Body of pancreas (tissue), 4 donors: ENCODE measurements at regions not wholly inside any gene's neighbourhood (a gene's known extent, or its start where the extent isn't known, plus 50 kb on each side); places are given as distances from the start of the nearest gene placed in this dataset.

ENCODE experiments used
- ATAC-seq: fragments of 150-250 bp; one replicate; pipeline ENCODE4 v1.9.1; 2016
- DNase-seq, 4 donors: peaks; one replicate each; pipeline ENCODE4 v3.0.0-alpha.2; 2019
- H3K27ac ChIP-seq, 4 donors: fragments of 200-600 bp; sonication (generic); 1 replicate in 3 of 4; 2 replicates in 1 of 4; pipeline versions ENCODE4 v1.5.1 to v1.6.1; 2016 to 2019; ENCODE audit warnings: mild to moderate bottlenecking in 1 of 4, mixed read lengths in 1 of 4, moderate library complexity in 1 of 4
- H3K27me3 ChIP-seq, 2 donors: fragments of 200-600 bp; sonication (generic); one replicate each; pipeline ENCODE4 v1.6.0; 2016; ENCODE audit warnings: mild to moderate bottlenecking in 1 of 2
- H3K36me3 ChIP-seq, 2 donors: fragments of 200-600 bp; sonication (generic); replicated peaks in 1 of 2; 2 replicates each; pipeline ENCODE4 v1.5.1; 2016; ENCODE audit warnings: low read depth in 2 of 2; ENCODE audit not compliant: insufficient read depth in 1 of 2
- H3K4me1 ChIP-seq: fragments of 200-600 bp; sonication (generic); one replicate; pipeline ENCODE4 v1.6.0; 2016
- H3K4me3 ChIP-seq, 2 donors: fragments of 200-600 bp; sonication (generic); 1 replicate in 1 of 2; 2 replicates in 1 of 2; pipeline ENCODE4 v1.5.1; 2016 to 2019
- H3K9me3 ChIP-seq, 3 donors: fragments of 200-600 bp; sonication (generic); 1 replicate in 2 of 3; 2 replicates in 1 of 3; pipeline ENCODE4 v1.5.1; 2016
- CTCF ChIP-seq, 7 experiments: fragments of 450-650 bp in 4 of 7; fragments of 200-600 bp in 3 of 7; sonication (generic) in 3 of 7; IDR thresholded peaks; one replicate each; pipeline ENCODE4 v1.5.1; 2016 to 2019; ENCODE audit warnings: antibody characterized with exemption in 7 of 7
- POLR2A ChIP-seq, 3 donors: fragments of 450-650 bp; IDR thresholded peaks; one replicate each; pipeline ENCODE4 v1.6.1; 2016; ENCODE audit warnings: antibody characterized with exemption in 3 of 3, mild to moderate bottlenecking in 2 of 3
- WGBS, 2 donors: methylation state at CpG; one replicate each; pipeline ENCODE4 v1.1.5; 2017; 5-methylcytosine and 5-hydroxymethylcytosine counted together
- intact Hi-C: fragments of 100-400 bp; cut with DNase I; formaldehyde crosslinking; loops from one replicate; pipeline ENCODE4 v1.15.1; 2023

GRCh38 chr6:141290941-141291721 lies 841.6 kb upstream of the GJE1 start:
- intact Hi-C loops = no loop called here
- no peak for DNase-seq
- Histone ChIP-seq H3K9me3 (peaks cover 0 to 9% (median 0%) of the 10 kb centered on the region in 3 donors), H3K4me1 (no peaks in the 10 kb centered on the region), H3K36me3 (no peaks in the 10 kb centered on the region), H3K4me3 (no peak overlapping the region), H3K27me3 (no peaks in the 10 kb centered on the region), H3K27ac (no peak overlapping the region)
- no peak for ATAC-seq
- TF ChIP-seq POLR2A (IDR thresholded peaks at IDR 0.05) (no peak), CTCF (IDR thresholded peaks at IDR 0.05) (no peak)
- 51 to 66% methylated on average over 3 of the region's 3 CpGs for WGBS, 2 donors

- Histone ChIP-seq H3K4me1 (no peaks in the 10 kb centered on the region), H3K9me3 (peaks cover 0 to 9% (median 0%) of the 10 kb centered on the region in 3 donors), H3K4me3 (no peak overlapping the region), H3K27me3 (no peaks in the 10 kb centered on the region), H3K36me3 (no peaks in the 10 kb centered on the region), H3K27ac (no peak overlapping the region)
- no peak for TF ChIP-seq CTCF (IDR thresholded peaks at IDR 0.05)
- TF ChIP-seq POLR2A (IDR thresholded peaks at IDR 0.05) = no peak
- WGBS, 2 donors = 85 to 86% methylated on average over 4 to 5 of the region's 5 CpGs
- intact Hi-C loops = no loop called here
- DNase-seq (no peak), ATAC-seq (no peak)
These were observed 843.8 kb upstream of the GJE1 start for GRCh38 chr6:141288947-141289346.

GRCh38 chr6:141282263-141282662 lies 850.5 kb upstream of the GJE1 start:
- no peaks in the 10 kb centered on the region for H3K36me3 ChIP-seq
- no peak overlapping the region for H3K4me3 ChIP-seq
- DNase-seq = no peak
- TF ChIP-seq CTCF (IDR thresholded peaks at IDR 0.05) (no peak), POLR2A (IDR thresholded peaks at IDR 0.05) (no peak)
- no peak overlapping the region for H3K27ac ChIP-seq
- intact Hi-C loops = no loop called here
- WGBS, 2 donors = 73 to 82% methylated on average over 1 of the region's 1 CpG
- H3K9me3 ChIP-seq = no peaks in the 10 kb centered on the region
- no peaks in the 10 kb centered on the region for H3K27me3 ChIP-seq
- no peak for ATAC-seq
- no peaks in the 10 kb centered on the region for H3K4me1 ChIP-seq

- no peaks in the 10 kb centered on the region for H3K27me3 ChIP-seq
- DNase-seq (no peak), ATAC-seq (no peak)
- H3K36me3 ChIP-seq = no peaks in the 10 kb centered on the region
- H3K27ac ChIP-seq = no peak overlapping the region
- H3K9me3 ChIP-seq = no peaks in the 10 kb centered on the region
- H3K4me3 ChIP-seq = no peak overlapping the region
- intact Hi-C loops = no loop called here
- H3K4me1 ChIP-seq = no peaks in the 10 kb centered on the region
- TF ChIP-seq POLR2A (IDR thresholded peaks at IDR 0.05) = no peak
- no peak for TF ChIP-seq CTCF (IDR thresholded peaks at IDR 0.05)
These were observed 863.0 kb upstream of the GJE1 start for GRCh38 chr6:141269684-141270083.

GRCh38 chr6:141267420-141267819 lies 865.3 kb upstream of the GJE1 start:
- no peak for ATAC-seq
- H3K4me1 ChIP-seq = no peaks in the 10 kb centered on the region
- H3K9me3 ChIP-seq = no peaks in the 10 kb centered on the region
- H3K27ac ChIP-seq = no peak overlapping the region
- no peaks in the 10 kb centered on the region for H3K36me3 ChIP-seq
- DNase-seq = no peak
- TF ChIP-seq CTCF (IDR thresholded peaks at IDR 0.05) = no peak
- no peak for TF ChIP-seq POLR2A (IDR thresholded peaks at IDR 0.05)
- no peaks in the 10 kb centered on the region for H3K27me3 ChIP-seq
- 74 to 75% methylated on average over 6 of the region's 6 CpGs for WGBS, 2 donors
- intact Hi-C loops = no loop called here
- H3K4me3 ChIP-seq = no peak overlapping the region
